ENCODE measurements at regions not wholly inside any gene's neighbourhood (a gene's known extent, or its start where the extent isn't known, plus 50 kb on each side); places are given as distances from the start of the nearest gene placed in this dataset.

DNA sequence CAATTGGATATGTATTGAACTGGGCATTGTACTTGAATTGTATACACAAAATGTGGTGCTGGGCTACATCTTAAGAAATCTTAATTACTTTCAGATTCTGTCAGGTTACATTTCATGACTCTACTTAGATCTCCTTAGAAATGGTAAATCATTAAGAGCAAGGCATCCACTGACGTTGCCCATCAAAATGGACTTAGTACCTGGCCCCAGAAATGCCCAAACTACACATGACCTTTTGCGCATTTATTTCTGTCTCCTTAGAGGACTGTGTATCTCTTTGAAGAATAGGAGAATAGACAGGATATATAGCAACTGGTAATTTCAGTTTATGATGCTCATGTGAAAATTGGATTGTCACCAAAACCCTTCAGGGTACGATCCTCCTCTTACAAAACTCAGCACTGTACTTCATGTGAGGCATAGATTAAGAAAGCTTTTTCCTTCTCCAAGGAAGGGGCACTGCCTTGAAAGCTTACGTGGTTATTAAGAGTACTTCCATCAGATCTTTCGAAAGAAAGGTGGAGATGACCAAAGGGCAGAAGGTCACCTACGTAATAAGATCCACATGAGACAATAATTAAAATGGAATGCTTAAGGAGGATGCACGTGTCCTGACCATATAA lies 61.4 kb upstream of the BMP2 start:
- WGBS, 2 donors, result 79 to 87% methylated on average over 7 of the region's 7 CpGs
- H3K4me1 ChIP-seq (ENCODE audit: control insufficient read depth in 5 of 5, insufficient read depth in 5 of 5, low read length in 5 of 5), result peaks cover 0 to 12% (median 8%) of the 10 kb centered on the region in 5 donors
- H3K9ac ChIP-seq (ENCODE audit: insufficient read depth in 1 of 2, low read length in 2 of 2), result no peak overlapping the region
- no peaks in the 10 kb centered on the region for H3K9me3 ChIP-seq (ENCODE audit: control insufficient read depth in 4 of 4, insufficient read depth in 3 of 4, low read length in 3 of 4)
- no peak overlapping the region for H3K4me3 ChIP-seq
- no peak for TF ChIP-seq CTCF (IDR thresholded peaks at IDR 0.05; ENCODE audit: control extremely low read depth, extremely low read depth)
- DNase-seq, result no peak
- ATAC-seq (ENCODE audit: insufficient read depth, low FRiP score), result no peak
- H3K27ac ChIP-seq (ENCODE audit: low read depth in 1 of 2, low read length in 1 of 2), result no peak overlapping the region
- no peaks in the 10 kb centered on the region for H3K27me3 ChIP-seq (ENCODE audit: control insufficient read depth in 3 of 3, insufficient read depth in 3 of 3, low read length in 2 of 3)
- no peaks in the 10 kb centered on the region for H3K36me3 ChIP-seq (ENCODE audit: control insufficient read depth in 4 of 4, insufficient read depth in 4 of 4, low read length in 4 of 4)

DNA sequence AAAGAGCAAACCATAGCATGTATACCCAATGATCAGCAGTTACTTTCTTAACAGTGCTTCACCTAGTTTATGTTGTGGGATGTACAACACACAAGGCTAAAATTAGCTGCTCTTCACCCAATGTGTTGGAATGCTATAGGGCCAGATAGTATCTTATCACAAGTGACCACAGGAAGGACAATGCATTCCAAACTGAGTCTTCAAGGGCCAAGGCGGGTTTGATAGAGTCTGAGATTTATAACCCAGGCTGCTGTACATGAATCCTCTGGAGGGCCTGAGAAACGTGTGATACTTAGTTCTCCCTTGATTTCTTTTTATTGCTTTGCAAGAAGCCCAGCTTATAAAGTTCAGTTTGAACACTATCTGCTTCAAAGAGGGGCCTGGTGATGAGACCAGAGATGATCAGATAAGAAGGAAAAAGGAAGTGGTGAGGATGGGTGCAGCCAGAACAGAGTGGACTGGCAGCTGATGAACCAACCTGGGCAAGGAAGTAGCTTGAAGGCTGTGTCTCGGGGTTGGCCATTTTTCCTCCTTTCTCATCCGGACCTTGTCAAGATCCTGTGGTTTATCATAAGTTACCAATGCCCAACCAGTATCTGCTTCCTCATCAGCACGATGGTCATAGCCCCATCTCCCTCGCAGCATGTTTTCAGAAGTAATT lies 62.2 kb upstream of the BMP2 start:
- no peak for DNase-seq
- Histone ChIP-seq H3K9me3 (ENCODE audit: control insufficient read depth in 4 of 4, insufficient read depth in 3 of 4, low read length in 3 of 4) (no peaks in the 10 kb centered on the region), H3K36me3 (ENCODE audit: control insufficient read depth in 4 of 4, insufficient read depth in 4 of 4, low read length in 4 of 4) (no peaks in the 10 kb centered on the region), H3K27me3 (ENCODE audit: control insufficient read depth in 3 of 3, insufficient read depth in 3 of 3, low read length in 2 of 3) (no peaks in the 10 kb centered on the region), H3K9ac (ENCODE audit: insufficient read depth in 1 of 2, low read length in 2 of 2) (no peak overlapping the region), H3K4me1 (ENCODE audit: control insufficient read depth in 5 of 5, insufficient read depth in 5 of 5, low read length in 5 of 5) (peaks cover 0 to 18% (median 9%) of the 10 kb centered on the region in 5 donors), H3K27ac (ENCODE audit: low read depth in 1 of 2, low read length in 1 of 2) (peak overlapping the region in 1 of 2 donors; percentile 34), H3K4me3 (no peak overlapping the region)
- 59 to 69% methylated on average over 6 of the region's 6 CpGs for WGBS, 2 donors
- no peak for TF ChIP-seq CTCF (IDR thresholded peaks at IDR 0.05; ENCODE audit: control extremely low read depth, extremely low read depth)
- ATAC-seq (ENCODE audit: insufficient read depth, low FRiP score), result no peak

- no peaks in the 10 kb centered on the region for H3K27me3 ChIP-seq (ENCODE audit: control insufficient read depth in 3 of 3, insufficient read depth in 3 of 3, low read length in 2 of 3)
- peaks cover 0 to 19% (median 9%) of the 10 kb centered on the region in 5 donors for H3K4me1 ChIP-seq (ENCODE audit: control insufficient read depth in 5 of 5, insufficient read depth in 5 of 5, low read length in 5 of 5)
- H3K27ac ChIP-seq (ENCODE audit: low read depth in 1 of 2, low read length in 1 of 2), result peak overlapping the region; percentile 49 to 87
- H3K4me3 ChIP-seq, result no peak overlapping the region
- 57 to 78% methylated on average over 6 of the region's 6 CpGs for WGBS, 2 donors
- H3K9me3 ChIP-seq (ENCODE audit: control insufficient read depth in 4 of 4, insufficient read depth in 3 of 4, low read length in 3 of 4), result no peaks in the 10 kb centered on the region
- DNase-seq (peak in 2 of 3 donors; percentile 39 to 66), ATAC-seq (ENCODE audit: insufficient read depth, low FRiP score) (peak; percentile 45)
- no peaks in the 10 kb centered on the region for H3K36me3 ChIP-seq (ENCODE audit: control insufficient read depth in 4 of 4, insufficient read depth in 4 of 4, low read length in 4 of 4)
- H3K9ac ChIP-seq (ENCODE audit: insufficient read depth in 1 of 2, low read length in 2 of 2), result no peak overlapping the region
- TF ChIP-seq CTCF (IDR thresholded peaks at IDR 0.05; ENCODE audit: control extremely low read depth, extremely low read depth), result no peak
Observed at GRCh38 chr20:6704132-6704861, 63.2 kb upstream of the BMP2 start.
